ENCODE measurements at regions not wholly inside any gene's neighbourhood (a gene's known extent, or its start where the extent isn't known, plus 50 kb on each side); places are given as distances from the start of the nearest gene placed in this dataset.

- TF ChIP-seq CTCF (conservative IDR thresholded peaks at IDR 0.05): no peak
- no peaks in the 10 kb centered on the region for H3K79me1 ChIP-seq (ENCODE audit: insufficient read depth, low read depth, low read length, poor library complexity, severe bottlenecking)
- no peak overlapping the region for H4K5ac ChIP-seq (ENCODE audit: insufficient read length, low read depth, low read length)
- Mint-ChIP-seq H3K36me3 (ENCODE audit: insufficient read depth in 1 of 3, low read depth in 3 of 3) (peaks cover 3 to 12% (median 6%) of the 10 kb centered on the region in 3 experiments; a peak in 3 of 7 replicates), H3K27me3 (ENCODE audit: low read depth) (no peaks in the 10 kb centered on the region; the same call in 1 of the 2 replicates), H3K9me3 (peaks cover 10 to 12% of the 10 kb centered on the region in 2 experiments; a peak in 4 of 5 replicates), H3K27ac (no peak overlapping the region), H3K4me1 (no peaks in the 10 kb centered on the region), H3K4me3 (no peak overlapping the region)
- no peaks in the 10 kb centered on the region for H3K27me3 ChIP-seq (ENCODE audit: insufficient read depth, low read length)
- H2BK120ac ChIP-seq (ENCODE audit: low read depth, low read length, poor library complexity, severe bottlenecking): no peak overlapping the region
- no peak overlapping the region for H2BK15ac ChIP-seq (ENCODE audit: low read depth, low read length)
- DNase-seq: no peak
- no peak overlapping the region for H2BK20ac ChIP-seq (ENCODE audit: low read depth, low read length, poor library complexity, severe bottlenecking)
- H3K56ac ChIP-seq (ENCODE audit: insufficient read length, low read depth, low read length): no peak overlapping the region
- no peak overlapping the region for H3K18ac ChIP-seq (ENCODE audit: insufficient read length, low read depth, low read length)
- no peak overlapping the region for H2AK5ac ChIP-seq (ENCODE audit: insufficient read length, low read length)
- no peaks in the 10 kb centered on the region for H3K9me3 ChIP-seq (ENCODE audit: control insufficient read depth, low read depth, low read length)
- H2AFZ ChIP-seq (ENCODE audit: low read length): no peak overlapping the region
- H3K79me2 ChIP-seq (ENCODE audit: insufficient read depth, low read length): no peaks in the 10 kb centered on the region
- H3K23me2 ChIP-seq (ENCODE audit: insufficient read length, low read depth, low read length, poor library complexity, severe bottlenecking): no peaks in the 10 kb centered on the region
- H4K20me1 ChIP-seq (ENCODE audit: control insufficient read depth, insufficient read depth, insufficient read length): no peaks in the 10 kb centered on the region
- no peak overlapping the region for H3K23ac ChIP-seq (ENCODE audit: insufficient read length, low read depth, low read length)
- no peak overlapping the region for H3T11ph ChIP-seq (ENCODE audit: low read length)
- no peak overlapping the region for H4K8ac ChIP-seq (replicated peaks; ENCODE audit: insufficient read length, low read depth, low read length)
- no peak overlapping the region for H3K14ac ChIP-seq (ENCODE audit: insufficient read depth, low read length)
- no peak overlapping the region for H3K4me2 ChIP-seq (ENCODE audit: insufficient read depth, insufficient read length, low read length)
- H3K4me1 ChIP-seq (ENCODE audit: insufficient read depth, low read length): no peaks in the 10 kb centered on the region
- no CpG with 5 or more reads among the region's 4 CpGs for WGBS (ENCODE audit: extremely low coverage, insufficient read length, low lambda C conversion rate)
- H3K27ac ChIP-seq (ENCODE audit: insufficient read length, low read depth, low read length): no peak overlapping the region
- H2BK5ac ChIP-seq (ENCODE audit: insufficient read length, low read length): no peak overlapping the region
- H4K91ac ChIP-seq (ENCODE audit: insufficient read length, low read depth, low read length): no peak overlapping the region
- no peak overlapping the region for H2BK12ac ChIP-seq (ENCODE audit: insufficient read length, low read depth, low read length)
- H3K4ac ChIP-seq (ENCODE audit: low read depth, low read length): no peak overlapping the region
- H3K9ac ChIP-seq (ENCODE audit: extremely low read depth, insufficient read length, low read length): no peak overlapping the region
These were observed 414.3 kb downstream of the FBXO15 start for GRCh38 chr18:73733376-73733775.

Measured in H9 (cell line).